Fibroblast of the aortic adventitia (primary cell): ENCODE measurements at regions not wholly inside any gene's neighbourhood (a gene's known extent, or its start where the extent isn't known, plus 50 kb on each side); places are given as distances from the start of the nearest gene placed in this dataset.

Source experiments
- DNase-seq: peaks from one replicate; pipeline ENCODE4 v3.0.0-alpha.2; 2010; ENCODE audit warnings: low read depth
- H3K4me3 ChIP-seq: 2 replicates; pipeline ENCODE4 v1.5.1; 2011; ENCODE audit warnings: low read depth, mild to moderate bottlenecking, control low read depth, low read length, moderate library complexity
- TF ChIP-seq, protein P1 (sequence below): IDR thresholded peaks from 2 replicates; pipeline ENCODE4 v1.5.1; 2011; ENCODE audit warnings: mild to moderate bottlenecking, low read length, control low read depth, inconsistent platforms; ENCODE audit not compliant: insufficient read depth

DNA sequence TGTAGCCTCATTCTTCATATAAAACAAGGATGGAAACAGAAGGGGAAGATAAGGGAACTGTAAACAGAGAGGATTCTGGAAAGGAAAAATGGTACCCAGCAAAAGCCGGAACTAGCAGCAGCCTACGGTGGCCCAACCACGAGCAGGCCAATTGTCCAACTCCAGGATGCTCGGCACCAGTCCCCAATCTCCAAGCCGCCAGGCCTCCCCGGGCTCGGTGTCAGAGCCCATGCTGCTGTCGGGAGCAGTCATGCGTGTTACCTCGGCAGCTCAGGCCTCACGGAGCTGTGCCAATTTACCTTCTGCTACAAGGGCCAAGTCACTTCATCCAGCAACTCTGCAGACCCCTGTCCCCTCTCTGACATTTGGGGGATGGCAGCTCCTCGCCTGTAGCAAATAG, 130.8 kb downstream of the ZBTB18 start:
- no peak for DNase-seq
- H3K4me3 ChIP-seq, result no peak overlapping the region
- TF ChIP-seq, protein P1, sequence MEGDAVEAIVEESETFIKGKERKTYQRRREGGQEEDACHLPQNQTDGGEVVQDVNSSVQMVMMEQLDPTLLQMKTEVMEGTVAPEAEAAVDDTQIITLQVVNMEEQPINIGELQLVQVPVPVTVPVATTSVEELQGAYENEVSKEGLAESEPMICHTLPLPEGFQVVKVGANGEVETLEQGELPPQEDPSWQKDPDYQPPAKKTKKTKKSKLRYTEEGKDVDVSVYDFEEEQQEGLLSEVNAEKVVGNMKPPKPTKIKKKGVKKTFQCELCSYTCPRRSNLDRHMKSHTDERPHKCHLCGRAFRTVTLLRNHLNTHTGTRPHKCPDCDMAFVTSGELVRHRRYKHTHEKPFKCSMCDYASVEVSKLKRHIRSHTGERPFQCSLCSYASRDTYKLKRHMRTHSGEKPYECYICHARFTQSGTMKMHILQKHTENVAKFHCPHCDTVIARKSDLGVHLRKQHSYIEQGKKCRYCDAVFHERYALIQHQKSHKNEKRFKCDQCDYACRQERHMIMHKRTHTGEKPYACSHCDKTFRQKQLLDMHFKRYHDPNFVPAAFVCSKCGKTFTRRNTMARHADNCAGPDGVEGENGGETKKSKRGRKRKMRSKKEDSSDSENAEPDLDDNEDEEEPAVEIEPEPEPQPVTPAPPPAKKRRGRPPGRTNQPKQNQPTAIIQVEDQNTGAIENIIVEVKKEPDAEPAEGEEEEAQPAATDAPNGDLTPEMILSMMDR, result no peak

DNA sequence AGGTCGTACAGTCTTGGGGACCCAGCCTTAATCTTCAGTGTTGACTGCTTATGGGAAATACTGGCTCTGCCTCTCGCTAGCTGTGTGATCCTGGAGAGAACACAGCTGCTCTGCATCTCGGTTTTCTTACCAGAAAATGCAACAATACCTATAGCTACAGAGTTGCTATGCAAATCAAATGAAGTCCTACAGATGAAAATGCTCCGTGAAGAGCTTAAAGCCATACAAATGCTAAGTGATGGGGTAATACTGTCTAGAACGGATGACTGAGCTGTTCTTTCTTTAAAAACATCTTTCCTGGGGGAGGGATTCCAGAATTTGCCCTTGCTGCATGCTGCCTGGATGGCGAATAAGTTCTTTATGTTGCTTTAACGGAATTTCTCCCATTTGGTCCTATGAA, 132.0 kb downstream of the ZBTB18 start:
- TF ChIP-seq, protein P1, result no peak
- DNase-seq, result no peak

DNA sequence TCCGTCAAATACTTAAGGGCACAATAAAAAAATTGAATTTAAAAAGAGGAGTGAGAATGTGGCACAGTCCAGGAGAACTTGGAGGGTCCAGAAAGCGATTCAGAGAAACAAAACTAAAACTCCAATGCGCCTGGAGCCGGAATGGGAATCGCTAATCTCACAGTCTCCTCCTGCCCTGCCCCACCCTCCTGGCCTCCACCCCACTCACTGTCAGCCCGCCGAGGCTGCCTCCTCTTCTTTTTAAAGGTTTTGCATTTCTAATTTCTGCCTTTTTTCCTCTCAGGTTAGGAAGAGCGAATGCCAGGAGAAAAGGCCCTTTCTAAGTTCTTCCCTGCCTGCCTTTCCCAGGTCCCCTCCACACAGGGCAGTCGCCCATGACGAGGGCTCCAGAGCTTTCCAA, 135.3 kb downstream of the ZBTB18 start:
- H3K4me3 ChIP-seq, result no peak overlapping the region
- TF ChIP-seq, protein P1, result no peak
- no peak for DNase-seq

More for the DNA sequence above, 132.0 kb downstream of the ZBTB18 start:
- H3K4me3 ChIP-seq, result no peak overlapping the region

DNA sequence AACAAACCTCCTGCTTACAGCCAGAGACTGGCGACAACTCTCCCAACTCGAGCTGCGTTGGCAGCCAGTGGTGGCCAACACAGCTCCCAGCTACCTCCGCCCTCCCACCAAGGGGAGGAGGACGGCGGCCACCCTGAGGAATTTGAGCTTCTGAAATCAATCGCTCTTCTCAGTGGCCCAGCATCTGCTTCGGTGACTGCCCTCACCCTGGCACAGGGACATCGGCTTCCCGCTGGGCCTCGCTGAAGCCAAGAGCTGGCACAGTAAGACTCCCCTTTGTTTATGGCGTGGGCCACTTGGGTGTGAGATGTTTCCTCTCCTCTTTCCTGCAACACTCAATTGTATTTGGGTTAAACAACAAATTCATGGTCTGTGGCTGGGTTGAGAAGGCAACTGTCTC, 136.2 kb downstream of the ZBTB18 start:
- no peak for DNase-seq
- TF ChIP-seq, protein P1, result no peak
- no peak overlapping the region for H3K4me3 ChIP-seq

DNA sequence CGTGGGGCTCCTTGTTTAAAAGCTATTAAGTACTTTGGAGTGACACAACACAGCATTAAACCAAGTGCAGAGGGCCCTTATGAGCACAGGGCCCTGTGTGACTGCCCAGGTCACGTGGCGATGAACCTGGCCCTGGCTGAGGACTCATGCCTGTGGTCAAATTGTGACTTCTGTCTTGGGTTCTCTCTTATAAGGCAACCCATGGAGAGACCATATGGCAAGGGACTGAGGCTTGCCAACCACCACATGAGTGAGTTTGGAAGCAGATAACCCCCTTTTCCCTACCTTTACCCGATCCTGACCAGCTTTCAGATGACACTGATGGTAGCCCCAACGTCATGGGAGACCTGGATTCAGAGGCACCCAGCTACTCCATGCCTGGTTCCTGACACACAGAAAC, 140.5 kb downstream of the ZBTB18 start:
- TF ChIP-seq, protein P1, result no peak
- H3K4me3 ChIP-seq, result no peak overlapping the region
- no peak for DNase-seq

DNA sequence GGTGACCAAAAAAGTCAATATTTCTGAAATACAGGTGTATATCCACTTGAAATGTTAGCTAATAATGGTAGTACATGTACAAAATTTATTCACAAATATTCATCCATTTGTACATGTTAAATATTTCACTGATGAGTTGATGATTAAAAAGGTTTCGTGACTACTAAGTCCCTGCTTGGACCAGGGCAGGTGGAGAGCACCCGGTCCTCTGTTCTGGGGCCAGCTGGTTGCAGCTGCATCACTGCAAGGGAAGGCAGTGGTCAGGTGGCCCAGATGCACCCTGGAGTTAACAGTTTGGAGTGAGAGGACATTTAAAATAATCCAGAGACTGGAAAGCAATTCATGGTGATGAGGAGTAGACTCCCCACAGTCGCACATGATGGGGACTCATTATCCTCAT, 141.2 kb downstream of the ZBTB18 start:
- H3K4me3 ChIP-seq, result no peak overlapping the region
- TF ChIP-seq, protein P1, result no peak
- DNase-seq, result no peak

DNA sequence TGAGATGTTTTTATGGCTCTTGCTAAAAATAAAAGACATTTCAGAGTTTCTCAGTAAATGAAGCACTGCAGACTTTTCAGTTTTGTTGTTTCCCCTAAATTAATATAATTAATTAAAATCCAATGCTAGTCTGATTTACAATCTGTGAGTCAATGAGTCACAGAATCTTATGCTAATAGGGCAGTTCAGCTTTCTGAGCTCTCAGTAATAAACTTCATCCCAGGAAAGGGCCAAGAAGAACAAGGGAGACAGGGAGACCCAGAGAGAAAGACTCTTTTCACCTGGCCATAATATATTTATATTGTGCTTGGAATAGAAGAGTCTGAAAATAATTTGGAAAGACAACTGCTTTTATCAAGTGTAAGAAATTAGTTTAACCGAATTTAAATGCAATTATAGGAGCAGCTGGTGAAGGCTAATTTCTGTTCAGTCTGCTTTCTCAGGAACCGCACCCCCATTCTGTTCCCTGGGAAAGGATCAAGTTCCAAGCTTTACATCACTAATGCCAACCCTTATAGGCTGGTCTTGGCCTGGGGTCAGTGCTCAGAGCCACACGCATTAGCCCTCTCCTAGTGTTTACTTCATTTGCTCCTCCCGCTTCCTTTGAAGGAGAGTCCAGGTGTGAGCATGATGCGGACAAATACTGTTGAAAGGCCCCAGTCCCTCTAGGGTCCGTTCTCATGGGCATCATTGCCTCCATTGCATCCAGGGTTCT, 145.6 kb downstream of the ZBTB18 start:
- H3K4me3 ChIP-seq, result no peak overlapping the region
- no peak for DNase-seq
- TF ChIP-seq, protein P1, result no peak
